ENCODE measurements at regions not wholly inside any gene's neighbourhood (a gene's known extent, or its start where the extent isn't known, plus 50 kb on each side); places are given as distances from the start of the nearest gene placed in this dataset.

DNA sequence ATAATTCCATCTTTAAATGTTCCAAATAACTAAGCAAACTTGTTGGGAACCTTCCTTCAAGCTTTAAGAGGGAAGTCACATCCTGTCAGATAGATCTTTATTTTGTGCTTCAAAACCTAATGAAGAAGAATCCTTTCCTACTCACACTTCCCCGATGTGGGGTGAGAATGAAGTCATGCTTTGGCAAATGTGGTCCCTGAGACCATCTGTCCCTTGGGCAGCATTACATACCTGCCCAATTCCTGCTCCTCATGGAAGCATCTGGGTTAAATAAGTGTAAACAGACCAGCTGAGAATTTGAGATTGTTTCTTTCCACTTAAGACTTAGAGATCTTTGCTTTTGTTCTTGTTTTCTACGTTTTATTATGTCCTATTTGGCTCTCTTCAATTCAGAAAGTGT is 606.0 kb upstream of the TMEM132C start:
- Histone ChIP-seq H3K9me3 (no peaks in the 10 kb centered on the region), H3K27ac (no peak overlapping the region), H3K4me3 (no peak overlapping the region), H3K27me3 (replicated peaks in 1 of 7) (no peaks in the 10 kb centered on the region), H3K36me3 (no peaks in the 10 kb centered on the region), H3K4me1 (no peaks in the 10 kb centered on the region)
- no peak for DNase-seq
- intact Hi-C loops (cut with DNase I; ENCODE audit: low total_unique reads), result no loop called here
- 44 to 63% (median 52%) methylated on average over 2 of the region's 2 CpGs for WGBS, 5 donors
- TF ChIP-seq, protein P1, sequence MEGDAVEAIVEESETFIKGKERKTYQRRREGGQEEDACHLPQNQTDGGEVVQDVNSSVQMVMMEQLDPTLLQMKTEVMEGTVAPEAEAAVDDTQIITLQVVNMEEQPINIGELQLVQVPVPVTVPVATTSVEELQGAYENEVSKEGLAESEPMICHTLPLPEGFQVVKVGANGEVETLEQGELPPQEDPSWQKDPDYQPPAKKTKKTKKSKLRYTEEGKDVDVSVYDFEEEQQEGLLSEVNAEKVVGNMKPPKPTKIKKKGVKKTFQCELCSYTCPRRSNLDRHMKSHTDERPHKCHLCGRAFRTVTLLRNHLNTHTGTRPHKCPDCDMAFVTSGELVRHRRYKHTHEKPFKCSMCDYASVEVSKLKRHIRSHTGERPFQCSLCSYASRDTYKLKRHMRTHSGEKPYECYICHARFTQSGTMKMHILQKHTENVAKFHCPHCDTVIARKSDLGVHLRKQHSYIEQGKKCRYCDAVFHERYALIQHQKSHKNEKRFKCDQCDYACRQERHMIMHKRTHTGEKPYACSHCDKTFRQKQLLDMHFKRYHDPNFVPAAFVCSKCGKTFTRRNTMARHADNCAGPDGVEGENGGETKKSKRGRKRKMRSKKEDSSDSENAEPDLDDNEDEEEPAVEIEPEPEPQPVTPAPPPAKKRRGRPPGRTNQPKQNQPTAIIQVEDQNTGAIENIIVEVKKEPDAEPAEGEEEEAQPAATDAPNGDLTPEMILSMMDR (IDR thresholded peaks at IDR 0.05 in 8 of 11, conservative IDR thresholded peaks at IDR 0.05 in 3 of 11), result no peak
- TF ChIP-seq POLR2AphosphoS5 (IDR thresholded peaks at IDR 0.05) (no peak), POLR2A (IDR thresholded peaks at IDR 0.05) (no peak)

DNA sequence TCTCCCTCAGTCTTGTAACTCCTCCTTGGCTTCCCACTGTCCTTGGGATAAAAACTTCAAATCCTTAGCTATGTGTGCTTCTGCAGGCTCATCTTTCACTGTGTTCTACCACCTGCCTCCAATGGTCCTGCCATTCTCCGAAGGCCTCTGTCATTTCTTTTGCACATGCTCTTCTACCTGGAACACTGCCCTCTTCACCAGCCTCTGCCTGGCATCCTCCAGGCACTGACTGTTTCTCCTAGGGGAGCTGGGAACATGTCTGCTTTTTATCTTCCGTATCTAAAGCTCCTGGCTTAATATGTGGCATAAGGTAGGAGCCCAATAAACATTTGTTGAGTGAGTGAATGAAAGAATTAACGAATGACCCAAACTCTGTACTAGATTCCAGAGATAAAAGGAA is 603.3 kb upstream of the TMEM132C start:
- Histone ChIP-seq H3K27ac (no peak overlapping the region), H3K9me3 (no peaks in the 10 kb centered on the region), H3K4me1 (no peaks in the 10 kb centered on the region), H3K27me3 (replicated peaks in 1 of 7) (no peaks in the 10 kb centered on the region), H3K4me3 (no peak overlapping the region), H3K36me3 (no peaks in the 10 kb centered on the region)
- intact Hi-C loops (cut with DNase I; ENCODE audit: low total_unique reads), result no loop called here
- TF ChIP-seq POLR2AphosphoS5 (IDR thresholded peaks at IDR 0.05), result no peak
- no peak for TF ChIP-seq POLR2A (IDR thresholded peaks at IDR 0.05)
- TF ChIP-seq, protein P1 (IDR thresholded peaks at IDR 0.05 in 8 of 11, conservative IDR thresholded peaks at IDR 0.05 in 3 of 11), result no peak
- WGBS, 5 donors, result 70 to 86% (median 74%) methylated on average over 3 of the region's 3 CpGs
- DNase-seq, result no peak

DNA sequence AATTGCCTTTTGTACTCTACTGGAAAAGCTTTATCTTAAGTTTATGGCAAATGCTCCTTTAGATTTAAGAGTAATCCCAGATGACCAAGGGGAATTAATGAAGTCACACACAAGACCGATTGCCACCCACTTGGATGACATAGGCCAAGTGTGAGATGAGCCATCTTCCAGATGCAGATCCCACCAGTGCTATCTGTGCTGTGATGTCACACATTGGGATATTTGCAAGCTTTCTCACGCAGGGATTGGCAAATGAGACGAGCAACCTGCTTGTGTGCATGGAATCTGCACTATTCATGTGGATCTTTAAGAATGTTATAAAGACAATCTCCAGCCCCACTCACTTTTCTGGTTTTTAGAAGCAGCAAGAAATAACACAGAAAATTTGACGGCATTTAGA is 602.1 kb upstream of the TMEM132C start:
- H3K36me3 ChIP-seq, result no peaks in the 10 kb centered on the region
- intact Hi-C loops (cut with DNase I; ENCODE audit: low total_unique reads), result no loop called here
- H3K9me3 ChIP-seq, result no peaks in the 10 kb centered on the region
- H3K4me1 ChIP-seq, result no peaks in the 10 kb centered on the region
- WGBS, 5 donors, result 76 to 89% (median 81%) methylated on average over 4 of the region's 4 CpGs
- H3K4me3 ChIP-seq, result no peak overlapping the region
- no peak for DNase-seq
- H3K27ac ChIP-seq, result no peak overlapping the region
- no peak for TF ChIP-seq POLR2AphosphoS5 (IDR thresholded peaks at IDR 0.05)
- TF ChIP-seq POLR2A (IDR thresholded peaks at IDR 0.05), result no peak
- TF ChIP-seq, protein P1 (IDR thresholded peaks at IDR 0.05 in 8 of 11, conservative IDR thresholded peaks at IDR 0.05 in 3 of 11), result no peak
- no peaks in the 10 kb centered on the region for H3K27me3 ChIP-seq (replicated peaks in 1 of 7)

DNA sequence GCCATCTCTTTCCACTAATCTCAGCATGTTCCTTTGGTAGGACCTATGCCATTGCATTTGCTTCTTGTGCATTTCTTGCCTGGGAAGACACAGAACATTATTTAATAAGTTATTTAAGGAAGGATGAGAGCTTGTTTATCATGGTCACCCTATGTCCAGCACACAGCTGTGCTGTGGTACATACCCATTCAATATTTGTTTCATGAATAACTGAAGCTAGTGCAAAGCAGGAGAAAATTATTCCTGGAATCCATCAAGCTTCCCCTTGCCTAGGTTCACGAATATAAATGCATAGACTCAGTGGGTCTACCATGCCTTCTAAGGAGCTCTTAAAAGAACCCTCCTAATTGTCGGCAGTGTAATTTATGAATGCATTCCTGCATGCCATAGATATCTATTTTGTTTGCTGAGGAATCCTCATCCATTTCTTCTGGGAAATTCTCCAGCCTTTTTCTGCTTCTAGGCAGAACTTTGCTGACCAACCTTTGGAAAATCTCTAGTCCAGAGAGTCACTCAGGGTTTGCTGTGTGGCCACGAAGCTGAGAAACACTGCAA is 599.8 kb upstream of the TMEM132C start:
- Histone ChIP-seq H3K9me3 (no peaks in the 10 kb centered on the region), H3K27me3 (replicated peaks in 1 of 7) (no peaks in the 10 kb centered on the region), H3K4me1 (no peaks in the 10 kb centered on the region), H3K36me3 (no peaks in the 10 kb centered on the region), H3K4me3 (no peak overlapping the region), H3K27ac (no peak overlapping the region)
- DNase-seq, result no peak
- intact Hi-C loops (cut with DNase I; ENCODE audit: low total_unique reads), result no loop called here
- TF ChIP-seq, protein P1 (IDR thresholded peaks at IDR 0.05 in 8 of 11, conservative IDR thresholded peaks at IDR 0.05 in 3 of 11), result no peak
- TF ChIP-seq POLR2A (IDR thresholded peaks at IDR 0.05), result no peak
- no peak for TF ChIP-seq POLR2AphosphoS5 (IDR thresholded peaks at IDR 0.05)
- WGBS, 5 donors, result 50 to 79% (median 70%) methylated on average over 3 of the region's 3 CpGs
